A673 (cell line): ENCODE measurements at regions not wholly inside any gene's neighbourhood (a gene's known extent, or its start where the extent isn't known, plus 50 kb on each side); places are given as distances from the start of the nearest gene placed in this dataset.

ENCODE experiments used
- CTCF ChIP-seq: fragments of 300-800, 200-600 bp; sonication (generic); conservative IDR thresholded peaks from 2 replicates; pipeline ENCODE4 v1.5.1; 2017; ENCODE audit warnings: low read depth, mild to moderate bottlenecking, antibody characterized with exemption, low read length, moderate library complexity, mixed read lengths
- EZH2 ChIP-seq: fragments of 200-600 bp; sonication (generic); IDR thresholded peaks from 2 replicates; pipeline ENCODE4 v1.6.1; 2017; ENCODE audit warnings: borderline replicate concordance, low read depth, mild to moderate bottlenecking, mixed read lengths, antibody characterized with exemption, low read length; ENCODE audit not compliant: poor library complexity, severe bottlenecking

DNA sequence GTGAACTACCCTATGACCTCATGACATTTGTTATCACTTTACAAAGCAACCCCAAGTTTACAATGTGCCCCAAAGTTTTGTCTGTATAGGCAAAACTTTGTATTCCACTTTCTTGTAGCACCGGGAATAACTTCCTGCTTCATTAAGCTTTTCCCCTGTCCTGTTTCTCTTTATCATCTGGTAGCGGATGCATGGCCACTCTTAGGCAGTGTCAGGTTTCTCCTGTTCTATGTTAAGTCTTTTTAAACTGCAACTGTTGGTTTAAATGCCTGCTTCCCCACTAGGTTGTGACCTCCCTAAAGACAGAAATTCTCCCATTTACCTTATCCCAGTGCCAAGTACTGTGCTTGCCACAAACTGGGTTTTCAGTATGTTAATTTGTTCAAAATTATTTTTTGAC is 433.6 kb upstream of the DPH6 start:
- TF ChIP-seq CTCF (no peak), EZH2 (no peak)
